Right lobe of liver (tissue), 4 donors: ENCODE measurements at regions not wholly inside any gene's neighbourhood (a gene's known extent, or its start where the extent isn't known, plus 50 kb on each side); places are given as distances from the start of the nearest gene placed in this dataset.
"Not testable (repeated sequence)": the region's sequence is repeated elsewhere in the genome, so short reads cannot be mapped to it uniquely, and the experiment has no call there.

Experiments used
- CTCF ChIP-seq, 4 donors: fragments of 200-600 bp in 3 of 4; fragments of 450-650 bp in 1 of 4; IDR thresholded peaks; one replicate each; pipeline versions ENCODE4 v1.5.1 to v1.8.0; 2016 to 2022; ENCODE audit warnings: antibody characterized with exemption in 4 of 4, mild to moderate bottlenecking in 2 of 4
- POLR2A ChIP-seq: fragments of 450-650 bp; IDR thresholded peaks from one replicate; pipeline ENCODE4 v1.6.1; 2017; ENCODE audit warnings: antibody characterized with exemption, mild to moderate bottlenecking
- donor health status: DM: no; HTN: no; CAD: no.
- donor health status: DM: no; HTN: no; CAD: no.
- donor health status: DM: no; HTN: yes; CAD: no.

DNA sequence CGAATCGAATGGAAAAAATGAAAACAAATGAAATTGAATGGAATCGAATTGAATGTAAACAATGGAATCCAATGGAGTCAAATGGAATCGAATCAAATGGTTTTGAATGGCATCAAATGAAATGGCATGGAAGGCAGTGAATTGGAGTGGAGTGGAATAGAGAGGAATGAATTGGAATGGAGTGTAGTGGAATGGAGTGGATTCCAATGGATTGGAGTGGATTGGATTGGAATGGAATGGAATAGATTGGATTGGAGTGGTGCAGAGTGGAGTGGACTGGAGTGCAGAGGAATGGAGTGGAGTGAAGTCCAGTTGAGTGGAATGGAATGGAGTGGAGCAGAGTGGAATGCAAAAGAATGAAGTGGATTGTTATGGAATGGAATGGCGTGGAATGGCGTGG lies 1026.3 kb downstream of the CDY1 start:
- not testable (repeated sequence) for TF ChIP-seq CTCF (IDR thresholded peaks at IDR 0.05); POLR2A
